Neutrophil (primary cell): ENCODE measurements at regions not wholly inside any gene's neighbourhood (a gene's known extent, or its start where the extent isn't known, plus 50 kb on each side); places are given as distances from the start of the nearest gene placed in this dataset.

Experiments used
- H3K27ac ChIP-seq: fragments of 200-600 bp; sonication (generic); 2 replicates; pipeline ENCODE4 v1.5.1; 2016; ENCODE audit warnings: mild to moderate bottlenecking, moderate library complexity
- H3K27me3 ChIP-seq: fragments of 200-600 bp; sonication (generic); 2 replicates; pipeline ENCODE4 v1.6.0; 2016; ENCODE audit warnings: mild to moderate bottlenecking
- H3K36me3 ChIP-seq: fragments of 200-600 bp; sonication (generic); 2 replicates; pipeline ENCODE4 v1.5.1; 2017
- H3K4me1 ChIP-seq, 2 experiments: fragments of 200-600 bp in 1 of 2; sonication (generic) in 1 of 2; 1 replicate in 1 of 2; 2 replicates in 1 of 2; pipeline versions ENCODE4 v1.5.1 to v1.6.1; 2013 to 2016; ENCODE audit warnings: low read depth in 1 of 2, low read length in 1 of 2, mild to moderate bottlenecking in 1 of 2, moderate library complexity in 1 of 2; ENCODE audit not compliant: control insufficient read depth in 1 of 2, insufficient read depth in 1 of 2
- H3K4me3 ChIP-seq, 2 experiments: fragments of 200-600 bp in 1 of 2; sonication (generic) in 1 of 2; 1 replicate in 1 of 2; 2 replicates in 1 of 2; pipeline ENCODE4 v1.5.1; 2013 to 2016; ENCODE audit warnings: low read depth in 1 of 2, low read length in 1 of 2, mild to moderate bottlenecking in 1 of 2, moderate library complexity in 1 of 2
- H3K9me3 ChIP-seq: fragments of 200-600 bp; sonication (generic); 2 replicates; pipeline ENCODE4 v1.5.1; 2016
- TF ChIP-seq, protein P1 (sequence below): fragments of 200-600 bp; sonication (generic); IDR thresholded peaks from 2 replicates; pipeline ENCODE4 v1.5.1; 2016; ENCODE audit warnings: antibody characterized with exemption

DNA sequence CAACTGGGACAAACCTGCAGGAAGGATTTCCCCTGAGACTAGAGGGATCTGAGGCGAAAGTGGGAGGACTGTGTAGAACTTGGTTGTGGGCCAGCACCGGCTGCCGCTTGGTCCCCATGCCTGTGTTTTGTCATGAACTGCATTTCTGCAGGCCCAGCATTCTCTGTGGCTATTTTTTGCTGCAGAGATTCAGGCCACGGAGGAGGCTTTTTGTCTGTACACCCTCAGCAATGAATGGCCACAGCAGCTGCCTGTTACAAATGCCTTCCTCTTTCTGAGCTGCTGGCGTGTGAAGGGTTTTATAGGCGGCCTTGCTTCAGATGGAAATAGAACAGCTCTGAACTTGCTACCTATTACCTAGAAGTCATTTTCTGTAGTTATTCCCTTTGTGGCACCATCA, 164.4 kb downstream of the SH2D4B start:
- Histone ChIP-seq H3K4me1 (no peaks in the 10 kb centered on the region), H3K27ac (no peak overlapping the region)

GRCh38 chr10:80705899-80706298, 168.2 kb downstream of the SH2D4B start:
- H3K27ac ChIP-seq: no peak overlapping the region
- no peaks in the 10 kb centered on the region for H3K4me1 ChIP-seq
- peaks cover 3% of the 10 kb centered on the region for H3K27me3 ChIP-seq
- no peaks in the 10 kb centered on the region for H3K9me3 ChIP-seq
- TF ChIP-seq, protein P1, sequence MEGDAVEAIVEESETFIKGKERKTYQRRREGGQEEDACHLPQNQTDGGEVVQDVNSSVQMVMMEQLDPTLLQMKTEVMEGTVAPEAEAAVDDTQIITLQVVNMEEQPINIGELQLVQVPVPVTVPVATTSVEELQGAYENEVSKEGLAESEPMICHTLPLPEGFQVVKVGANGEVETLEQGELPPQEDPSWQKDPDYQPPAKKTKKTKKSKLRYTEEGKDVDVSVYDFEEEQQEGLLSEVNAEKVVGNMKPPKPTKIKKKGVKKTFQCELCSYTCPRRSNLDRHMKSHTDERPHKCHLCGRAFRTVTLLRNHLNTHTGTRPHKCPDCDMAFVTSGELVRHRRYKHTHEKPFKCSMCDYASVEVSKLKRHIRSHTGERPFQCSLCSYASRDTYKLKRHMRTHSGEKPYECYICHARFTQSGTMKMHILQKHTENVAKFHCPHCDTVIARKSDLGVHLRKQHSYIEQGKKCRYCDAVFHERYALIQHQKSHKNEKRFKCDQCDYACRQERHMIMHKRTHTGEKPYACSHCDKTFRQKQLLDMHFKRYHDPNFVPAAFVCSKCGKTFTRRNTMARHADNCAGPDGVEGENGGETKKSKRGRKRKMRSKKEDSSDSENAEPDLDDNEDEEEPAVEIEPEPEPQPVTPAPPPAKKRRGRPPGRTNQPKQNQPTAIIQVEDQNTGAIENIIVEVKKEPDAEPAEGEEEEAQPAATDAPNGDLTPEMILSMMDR: no peak
- H3K4me3 ChIP-seq: no peak overlapping the region
- no peaks in the 10 kb centered on the region for H3K36me3 ChIP-seq

More for the DNA sequence above, 164.4 kb downstream of the SH2D4B start:
- TF ChIP-seq, protein P1: no peak
- Histone ChIP-seq H3K36me3 (no peaks in the 10 kb centered on the region), H3K27me3 (peaks cover 6% of the 10 kb centered on the region), H3K9me3 (no peaks in the 10 kb centered on the region), H3K4me3 (no peak overlapping the region)

DNA sequence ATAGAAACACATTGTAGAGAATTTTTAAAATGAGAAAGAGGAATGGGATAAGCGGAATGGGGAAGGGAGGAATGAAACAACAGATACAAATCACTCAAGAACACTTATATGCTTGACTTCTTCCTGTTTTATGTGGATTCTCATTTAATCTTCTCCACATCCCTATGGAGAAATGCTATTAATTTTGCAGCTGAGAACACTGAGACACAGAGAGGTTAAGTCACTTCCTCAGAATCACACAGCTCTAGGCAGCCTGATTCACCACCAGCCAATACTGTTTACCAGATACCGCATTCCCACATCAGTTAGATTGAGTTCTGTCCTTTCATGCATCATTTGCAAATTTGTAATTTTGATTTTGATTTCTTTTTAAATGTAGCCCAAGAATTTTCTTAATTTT, 170.5 kb downstream of the SH2D4B start:
- Histone ChIP-seq H3K4me1 (no peaks in the 10 kb centered on the region), H3K9me3 (no peaks in the 10 kb centered on the region), H3K27ac (no peak overlapping the region), H3K27me3 (peaks cover 19% of the 10 kb centered on the region), H3K36me3 (no peaks in the 10 kb centered on the region), H3K4me3 (no peak overlapping the region)
- TF ChIP-seq, protein P1: no peak

GRCh38 chr10:80708808-80709207, 171.1 kb downstream of the SH2D4B start:
- no peak overlapping the region for H3K27ac ChIP-seq
- H3K36me3 ChIP-seq: no peaks in the 10 kb centered on the region
- peaks cover 23% of the 10 kb centered on the region for H3K27me3 ChIP-seq
- H3K4me1 ChIP-seq: no peaks in the 10 kb centered on the region
- TF ChIP-seq, protein P1: no peak
- H3K9me3 ChIP-seq: no peaks in the 10 kb centered on the region
- no peak overlapping the region for H3K4me3 ChIP-seq

- Histone ChIP-seq H3K27me3 (peaks cover 23% of the 10 kb centered on the region), H3K4me1 (no peaks in the 10 kb centered on the region), H3K27ac (no peak overlapping the region), H3K36me3 (no peaks in the 10 kb centered on the region), H3K9me3 (no peaks in the 10 kb centered on the region), H3K4me3 (no peak overlapping the region)
- TF ChIP-seq, protein P1: no peak
These were observed 172.2 kb downstream of the SH2D4B start for GRCh38 chr10:80709866-80710265.

DNA sequence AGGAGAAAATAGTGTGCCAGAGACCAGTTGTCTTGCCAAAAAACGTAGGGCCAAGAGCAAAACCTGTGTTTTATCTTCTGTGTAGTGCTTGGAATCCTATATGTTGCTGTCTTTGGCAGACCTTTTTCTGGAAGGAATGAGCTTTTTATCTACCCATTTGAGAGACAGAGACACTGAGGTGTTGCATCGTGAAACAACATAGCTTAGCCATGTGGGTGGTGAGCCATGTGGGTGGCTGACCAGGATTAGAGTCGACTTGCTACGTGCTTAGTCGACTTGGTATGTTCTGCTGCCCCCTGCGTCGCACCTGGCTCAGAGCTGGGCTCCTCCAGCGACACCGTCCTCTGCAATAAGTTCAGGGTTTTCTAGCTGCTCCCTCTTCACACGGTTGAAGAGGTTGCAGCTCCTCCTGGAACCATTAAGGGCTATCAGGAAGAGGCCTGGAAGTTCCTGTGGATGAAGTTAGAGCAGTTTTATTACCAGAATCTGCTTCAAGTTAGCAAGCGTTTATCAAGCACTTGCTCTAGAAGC, 175.8 kb downstream of the SH2D4B start:
- H3K4me1 ChIP-seq: no peaks in the 10 kb centered on the region
- H3K27ac ChIP-seq: no peak overlapping the region
- peaks cover 23% of the 10 kb centered on the region for H3K27me3 ChIP-seq
- H3K9me3 ChIP-seq: no peaks in the 10 kb centered on the region
- no peaks in the 10 kb centered on the region for H3K36me3 ChIP-seq
- H3K4me3 ChIP-seq: no peak overlapping the region
- TF ChIP-seq, protein P1: no peak
